HEK293 (cell line): ENCODE measurements at regions not wholly inside any gene's neighbourhood (a gene's known extent, or its start where the extent isn't known, plus 50 kb on each side); places are given as distances from the start of the nearest gene placed in this dataset.

ENCODE experiments used
- HIC1 ChIP-seq: fragments of 450-650 bp; formaldehyde crosslinking; IDR thresholded peaks from 2 replicates; pipeline ENCODE4 v1.5.1; 2016; ENCODE audit warnings: missing biosample characterization, missing genetic modification characterization
- KLF1 ChIP-seq: fragments of 450-650 bp; formaldehyde crosslinking; IDR thresholded peaks from 2 replicates; pipeline ENCODE4 v1.5.1; 2016; ENCODE audit warnings: missing biosample characterization, missing genetic modification characterization
- TCF7L2 ChIP-seq: IDR thresholded peaks from 2 replicates; pipeline ENCODE4 v1.6.1; 2011; ENCODE audit warnings: low read depth, mild to moderate bottlenecking, inconsistent platforms, low read length, moderate library complexity, borderline replicate concordance
- YY1 ChIP-seq: fragments of 450-650 bp; formaldehyde crosslinking; IDR thresholded peaks from 2 replicates; pipeline ENCODE4 v1.5.1; 2018; ENCODE audit warnings: missing biosample characterization, missing genetic modification characterization
- ZNF391 ChIP-seq: fragments of 450-650 bp; formaldehyde crosslinking; IDR thresholded peaks from 2 replicates; pipeline ENCODE4 v1.5.1; 2016; ENCODE audit warnings: low read depth, missing biosample characterization, missing genetic modification characterization, borderline replicate concordance
- ZNF544 ChIP-seq: fragments of 450-650 bp; formaldehyde crosslinking; IDR thresholded peaks from 2 replicates; pipeline ENCODE4 v1.5.0; 2017; ENCODE audit warnings: missing biosample characterization, missing genetic modification characterization
- ZNF610 ChIP-seq: fragments of 450-650 bp; formaldehyde crosslinking; IDR thresholded peaks from 2 replicates; pipeline ENCODE4 v1.5.1; 2016; ENCODE audit warnings: missing biosample characterization, missing genetic modification characterization, borderline replicate concordance
- ZNF768 ChIP-seq: fragments of 450-650 bp; formaldehyde crosslinking; IDR thresholded peaks from 2 replicates; pipeline ENCODE4 v1.5.1; 2018; ENCODE audit warnings: missing biosample characterization, mild to moderate bottlenecking, missing genetic modification characterization
- TF ChIP-seq, protein P1 (sequence below): fragments of 450-650 bp; formaldehyde crosslinking; IDR thresholded peaks from 2 replicates; pipeline ENCODE4 v1.5.1; 2016; ENCODE audit warnings: missing biosample characterization, missing genetic modification characterization
- TF ChIP-seq, protein P2 (sequence below): fragments of 450-650 bp; formaldehyde crosslinking; IDR thresholded peaks from 2 replicates; pipeline ENCODE4 v1.5.1; 2016; ENCODE audit warnings: missing biosample characterization, missing genetic modification characterization
- TF ChIP-seq, protein P3 (sequence below): fragments of 450-650 bp; IDR thresholded peaks from 2 replicates; pipeline ENCODE4 v1.5.1; 2018; ENCODE audit warnings: missing biosample characterization, missing genetic modification characterization

DNA sequence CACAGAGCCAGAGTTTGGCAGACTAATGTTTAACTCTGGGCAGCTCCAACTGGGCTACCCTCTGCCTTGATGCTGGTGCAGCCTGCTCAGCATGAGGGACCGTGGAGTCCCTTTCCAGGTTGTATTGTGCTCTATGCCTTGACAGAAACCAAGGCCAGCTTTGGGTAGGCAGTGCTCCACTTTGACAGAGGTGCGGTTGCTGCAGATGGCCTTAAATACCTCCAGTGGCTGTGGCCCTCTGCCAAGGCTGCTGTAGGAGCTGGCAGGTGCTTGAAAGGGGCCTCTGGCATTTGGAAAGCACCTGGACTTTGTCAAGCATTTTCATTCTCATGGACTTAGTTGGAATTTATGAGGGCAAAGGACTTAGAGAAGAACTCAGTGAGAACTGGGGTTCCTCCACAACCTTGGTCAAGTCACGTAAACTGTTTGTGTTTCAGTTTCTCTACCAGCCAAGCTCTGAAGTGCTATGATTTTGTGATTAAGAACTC, 249.7 kb upstream of the ZNF462 start:
- TF ChIP-seq, protein P1, sequence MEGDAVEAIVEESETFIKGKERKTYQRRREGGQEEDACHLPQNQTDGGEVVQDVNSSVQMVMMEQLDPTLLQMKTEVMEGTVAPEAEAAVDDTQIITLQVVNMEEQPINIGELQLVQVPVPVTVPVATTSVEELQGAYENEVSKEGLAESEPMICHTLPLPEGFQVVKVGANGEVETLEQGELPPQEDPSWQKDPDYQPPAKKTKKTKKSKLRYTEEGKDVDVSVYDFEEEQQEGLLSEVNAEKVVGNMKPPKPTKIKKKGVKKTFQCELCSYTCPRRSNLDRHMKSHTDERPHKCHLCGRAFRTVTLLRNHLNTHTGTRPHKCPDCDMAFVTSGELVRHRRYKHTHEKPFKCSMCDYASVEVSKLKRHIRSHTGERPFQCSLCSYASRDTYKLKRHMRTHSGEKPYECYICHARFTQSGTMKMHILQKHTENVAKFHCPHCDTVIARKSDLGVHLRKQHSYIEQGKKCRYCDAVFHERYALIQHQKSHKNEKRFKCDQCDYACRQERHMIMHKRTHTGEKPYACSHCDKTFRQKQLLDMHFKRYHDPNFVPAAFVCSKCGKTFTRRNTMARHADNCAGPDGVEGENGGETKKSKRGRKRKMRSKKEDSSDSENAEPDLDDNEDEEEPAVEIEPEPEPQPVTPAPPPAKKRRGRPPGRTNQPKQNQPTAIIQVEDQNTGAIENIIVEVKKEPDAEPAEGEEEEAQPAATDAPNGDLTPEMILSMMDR (tag by site-specific recombination), result no peak
- no peak for TF ChIP-seq YY1
- no peak for TF ChIP-seq HIC1 (tag by site-specific recombination)
- no peak for TF ChIP-seq ZNF391 (tag by site-specific recombination)
- TF ChIP-seq ZNF544, result no peak
- TF ChIP-seq ZNF768, result no peak
- no peak for TF ChIP-seq TCF7L2
- TF ChIP-seq KLF1 (tag by site-specific recombination), result no peak
- TF ChIP-seq, protein P2, sequence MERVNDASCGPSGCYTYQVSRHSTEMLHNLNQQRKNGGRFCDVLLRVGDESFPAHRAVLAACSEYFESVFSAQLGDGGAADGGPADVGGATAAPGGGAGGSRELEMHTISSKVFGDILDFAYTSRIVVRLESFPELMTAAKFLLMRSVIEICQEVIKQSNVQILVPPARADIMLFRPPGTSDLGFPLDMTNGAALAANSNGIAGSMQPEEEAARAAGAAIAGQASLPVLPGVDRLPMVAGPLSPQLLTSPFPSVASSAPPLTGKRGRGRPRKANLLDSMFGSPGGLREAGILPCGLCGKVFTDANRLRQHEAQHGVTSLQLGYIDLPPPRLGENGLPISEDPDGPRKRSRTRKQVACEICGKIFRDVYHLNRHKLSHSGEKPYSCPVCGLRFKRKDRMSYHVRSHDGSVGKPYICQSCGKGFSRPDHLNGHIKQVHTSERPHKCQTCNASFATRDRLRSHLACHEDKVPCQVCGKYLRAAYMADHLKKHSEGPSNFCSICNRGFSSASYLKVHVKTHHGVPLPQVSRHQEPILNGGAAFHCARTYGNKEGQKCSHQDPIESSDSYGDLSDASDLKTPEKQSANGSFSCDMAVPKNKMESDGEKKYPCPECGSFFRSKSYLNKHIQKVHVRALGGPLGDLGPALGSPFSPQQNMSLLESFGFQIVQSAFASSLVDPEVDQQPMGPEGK, result no peak
- TF ChIP-seq, protein P3, sequence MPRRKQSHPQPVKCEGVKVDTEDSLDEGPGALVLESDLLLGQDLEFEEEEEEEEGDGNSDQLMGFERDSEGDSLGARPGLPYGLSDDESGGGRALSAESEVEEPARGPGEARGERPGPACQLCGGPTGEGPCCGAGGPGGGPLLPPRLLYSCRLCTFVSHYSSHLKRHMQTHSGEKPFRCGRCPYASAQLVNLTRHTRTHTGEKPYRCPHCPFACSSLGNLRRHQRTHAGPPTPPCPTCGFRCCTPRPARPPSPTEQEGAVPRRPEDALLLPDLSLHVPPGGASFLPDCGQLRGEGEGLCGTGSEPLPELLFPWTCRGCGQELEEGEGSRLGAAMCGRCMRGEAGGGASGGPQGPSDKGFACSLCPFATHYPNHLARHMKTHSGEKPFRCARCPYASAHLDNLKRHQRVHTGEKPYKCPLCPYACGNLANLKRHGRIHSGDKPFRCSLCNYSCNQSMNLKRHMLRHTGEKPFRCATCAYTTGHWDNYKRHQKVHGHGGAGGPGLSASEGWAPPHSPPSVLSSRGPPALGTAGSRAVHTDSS (tag by site-specific recombination), result no peak
- no peak for TF ChIP-seq ZNF610 (tag by site-specific recombination)
